RCC 7860 (cell line): ENCODE measurements at regions not wholly inside any gene's neighbourhood (a gene's known extent, or its start where the extent isn't known, plus 50 kb on each side); places are given as distances from the start of the nearest gene placed in this dataset.
A peak's percentile ranks its signal among the peaks of the same experiment; 100 is the strongest.
"Not testable (repeated sequence)": the region's sequence is repeated elsewhere in the genome, so short reads cannot be mapped to it uniquely, and the experiment has no call there.

Experiments
- DNase-seq: peaks from one replicate; pipeline ENCODE4 v3.0.0-alpha.2; 2015; ENCODE audit warnings: low spot score
- FAIRE-seq: peaks from 2 replicates; lab custom pipeline; 2012; peaks lifted over from hg19 to GRCh38; lab: Jason Lieb, UNC

- FAIRE-seq, DNase-seq: not testable (repeated sequence)
Observed at GRCh38 chr13:24992946-24993345, 103.0 kb upstream of the PABPC3 start.

- FAIRE-seq (peak; percentile 30), DNase-seq (peak; percentile 49)
Observed at GRCh38 chr13:24995225-24995804, 100.6 kb upstream of the PABPC3 start.

- FAIRE-seq (peak; percentile 15), DNase-seq (no peak)
Observed at GRCh38 chr13:24997367-24997967, 98.5 kb upstream of the PABPC3 start.

DNA sequence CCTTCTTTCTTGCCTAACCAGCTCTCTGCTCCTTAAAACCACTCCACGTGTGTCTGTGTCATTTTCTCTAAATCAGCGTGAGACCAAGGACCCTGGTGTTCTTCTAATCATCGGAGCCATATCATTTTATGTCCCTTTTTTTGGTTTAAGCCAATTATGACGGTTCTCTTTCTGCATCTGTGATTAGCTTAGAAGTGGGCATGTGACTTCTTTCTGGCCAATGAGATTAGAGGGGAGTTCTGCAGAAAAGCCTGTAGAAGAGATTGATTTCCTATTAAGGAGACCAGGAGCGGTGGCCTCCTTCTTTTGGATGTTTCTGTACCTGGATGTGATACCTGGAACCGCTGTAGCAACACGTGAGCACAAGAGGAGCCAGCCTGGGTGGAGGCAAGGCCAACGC, 97.5 kb upstream of the PABPC3 start:
- DNase-seq (no peak), FAIRE-seq (no peak)

- no peak for FAIRE-seq
- DNase-seq = no peak
Observed at GRCh38 chr13:25001476-25002206, 94.3 kb upstream of the PABPC3 start.

DNA sequence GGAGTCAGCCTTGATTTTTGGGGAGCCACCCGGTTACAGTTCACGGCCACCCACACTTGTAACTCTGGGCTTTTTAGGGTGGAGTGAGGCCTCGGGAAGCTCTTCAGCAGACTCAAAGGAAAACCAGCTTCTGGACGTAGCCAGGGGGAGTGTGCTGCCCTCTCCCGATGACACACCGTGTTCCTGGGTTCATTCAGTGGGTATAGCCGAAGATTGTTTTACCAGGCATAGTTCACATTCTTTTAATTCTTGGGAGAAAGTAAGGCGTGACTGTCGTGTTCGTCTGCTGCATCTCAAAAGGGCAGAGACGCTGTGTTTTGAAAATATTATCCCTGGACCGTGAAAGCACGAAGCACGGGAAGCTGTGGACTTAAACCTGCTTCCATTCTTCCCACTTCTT, 93.6 kb upstream of the PABPC3 start:
- DNase-seq = peak; percentile 84
- FAIRE-seq = peak; percentile 85

DNA sequence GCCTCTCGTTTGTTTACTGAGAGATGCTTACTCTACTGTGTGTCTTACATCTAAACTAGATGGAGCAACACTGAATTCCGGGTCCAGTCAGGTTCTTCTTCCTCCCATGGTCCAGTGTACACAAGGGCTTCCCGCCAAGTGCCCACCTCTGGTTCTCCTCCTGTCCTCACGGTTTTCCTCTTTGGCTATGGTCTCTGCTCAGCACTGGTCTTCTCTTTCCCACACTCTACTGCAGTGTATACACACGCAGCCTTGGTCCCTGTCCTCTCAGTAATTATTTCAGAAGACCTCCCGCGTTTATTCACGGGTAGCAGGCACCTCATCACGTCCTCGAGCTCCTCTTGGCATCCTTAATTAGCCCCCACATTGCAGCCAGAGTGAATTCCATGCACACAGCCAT, 91.4 kb upstream of the PABPC3 start:
- DNase-seq, FAIRE-seq: not testable (repeated sequence)

DNA sequence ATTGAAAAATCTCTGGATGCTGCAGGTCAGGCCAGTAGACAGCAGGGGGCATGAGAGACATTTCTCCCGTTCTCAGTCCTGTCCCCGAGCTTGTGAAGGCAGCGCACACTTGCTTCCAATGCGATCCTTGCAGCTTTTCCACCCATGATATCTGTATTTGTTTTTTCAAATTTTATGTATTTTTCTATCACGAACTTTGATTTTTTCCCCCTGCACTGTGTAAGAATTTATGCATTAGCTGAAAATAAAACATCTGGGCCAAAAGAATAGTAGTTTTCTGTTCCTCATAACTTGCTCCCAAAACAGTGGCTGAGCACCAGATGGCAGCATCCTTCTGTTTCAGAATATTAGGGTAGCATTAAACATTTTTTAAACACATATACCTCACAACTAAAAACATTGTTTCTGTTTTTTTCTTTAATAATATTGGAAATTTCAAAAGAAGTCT, 90.9 kb upstream of the PABPC3 start:
- DNase-seq = not testable (repeated sequence)
- FAIRE-seq = peak; percentile 63

- FAIRE-seq, DNase-seq: not testable (repeated sequence)
Observed at GRCh38 chr13:25007389-25007788, 88.5 kb upstream of the PABPC3 start.

DNA sequence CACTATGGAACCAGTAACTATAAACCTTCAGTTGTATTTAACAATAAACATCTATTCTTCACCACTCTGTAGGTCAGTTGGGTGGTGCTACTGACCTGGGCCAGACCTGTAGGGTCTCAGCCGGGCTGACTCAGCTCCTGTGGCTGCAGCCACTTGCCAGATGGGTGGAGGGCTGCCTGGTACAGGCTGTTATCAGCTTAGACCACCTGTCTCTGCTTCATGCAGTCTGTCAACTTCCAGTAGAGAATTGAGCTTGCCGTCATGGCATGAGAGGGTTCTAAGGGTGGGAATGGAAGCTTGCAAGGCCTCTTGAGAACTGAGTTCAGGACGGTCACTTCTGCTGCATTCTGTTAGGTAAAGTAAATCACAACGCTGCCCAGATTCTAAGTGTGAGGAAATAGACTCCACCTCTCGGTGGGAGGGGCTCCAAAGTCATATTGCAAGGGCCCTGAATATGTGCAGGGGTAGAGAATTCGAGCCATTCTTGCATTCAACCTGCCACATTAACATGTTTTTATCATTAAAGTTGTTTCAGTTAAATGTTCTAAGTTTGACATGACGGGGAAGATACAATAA, 81.5 kb upstream of the PABPC3 start:
- DNase-seq, FAIRE-seq: not testable (repeated sequence)

GRCh38 chr13:25017176-25017575, 78.8 kb upstream of the PABPC3 start:
- not testable (repeated sequence) for DNase-seq, FAIRE-seq

DNA sequence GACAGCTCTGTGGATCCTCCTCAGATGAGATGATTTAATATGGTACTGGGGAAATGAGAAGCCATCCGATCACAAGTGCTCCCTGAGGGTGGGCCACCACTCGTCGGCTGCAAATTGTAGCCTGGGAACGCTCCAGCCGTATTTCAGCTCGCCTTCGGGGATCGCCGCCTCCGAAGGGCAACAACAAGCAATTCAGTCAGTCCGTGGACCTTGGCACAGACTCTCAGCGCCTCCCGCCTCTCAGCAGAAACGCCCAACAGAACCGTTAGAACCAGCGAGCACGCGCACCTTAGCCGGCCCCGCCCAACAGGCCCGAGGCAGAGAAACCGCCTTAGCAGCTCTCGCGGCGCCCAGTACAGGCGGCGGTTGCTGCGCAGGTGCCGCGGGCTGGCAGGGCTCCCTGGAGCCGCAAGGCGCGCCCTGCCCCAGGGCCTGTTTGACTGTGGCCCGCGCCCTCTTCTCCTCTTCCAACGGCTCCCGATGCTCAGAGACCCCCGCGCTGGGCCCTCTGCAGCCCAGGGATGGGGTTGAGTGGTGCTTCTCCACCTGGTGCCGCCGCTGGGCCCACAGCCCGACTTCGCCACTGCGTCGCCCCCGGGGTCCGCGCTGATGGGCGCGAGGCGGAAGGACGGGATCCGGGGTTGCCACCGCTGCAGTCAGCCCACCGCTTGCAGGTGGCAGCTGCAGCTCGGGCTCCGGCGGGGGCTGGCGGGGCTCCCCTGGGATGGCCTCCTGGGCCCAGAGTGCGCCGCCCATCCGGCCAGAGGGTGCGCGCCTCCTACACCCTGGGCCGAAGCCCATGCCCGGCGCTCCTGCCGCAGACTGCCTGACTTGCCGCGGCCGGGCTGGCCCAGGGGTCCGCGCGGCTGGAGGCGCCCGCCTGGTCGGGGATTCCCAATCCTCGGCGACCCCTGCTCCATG, 77.9 kb upstream of the PABPC3 start:
- not testable (repeated sequence) for FAIRE-seq, DNase-seq

- FAIRE-seq = no peak
Observed at GRCh38 chr13:25018729-25019115, 77.2 kb upstream of the PABPC3 start.

GRCh38 chr13:25019741-25020140, 76.2 kb upstream of the PABPC3 start:
- not testable (repeated sequence) for FAIRE-seq, DNase-seq

More at GRCh38 chr13:25018729-25019115, 77.2 kb upstream of the PABPC3 start:
- no peak for DNase-seq

DNA sequence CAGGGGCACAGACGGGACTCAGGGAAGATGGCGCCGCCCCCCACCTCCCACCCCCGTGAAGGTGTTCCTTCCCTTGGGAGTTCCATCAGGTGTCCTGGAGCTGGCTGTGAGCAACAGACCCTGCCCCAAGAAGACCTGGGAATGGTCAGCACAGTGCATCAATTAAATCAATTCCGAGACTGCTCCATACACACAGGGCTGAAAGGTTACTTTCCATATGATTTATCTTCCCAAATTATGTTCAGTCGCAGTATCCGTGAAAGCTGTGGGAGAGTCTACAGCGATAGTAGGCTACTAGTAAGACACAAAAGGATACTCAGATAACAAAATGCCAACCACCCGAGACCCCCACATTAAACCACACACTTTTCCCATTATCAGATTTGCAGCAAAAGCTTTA, 71.8 kb upstream of the PABPC3 start:
- no peak for DNase-seq
- no peak for FAIRE-seq

GRCh38 chr13:25032160-25032559, 63.8 kb upstream of the PABPC3 start:
- FAIRE-seq = no peak

GRCh38 chr13:25034173-25034572, 61.8 kb upstream of the PABPC3 start:
- DNase-seq = no peak
- FAIRE-seq = no peak

More at GRCh38 chr13:25032160-25032559, 63.8 kb upstream of the PABPC3 start:
- no peak for DNase-seq

- DNase-seq (peak; percentile 26), FAIRE-seq (no peak)
Observed at GRCh38 chr13:25037057-25037813, 58.7 kb upstream of the PABPC3 start.

GRCh38 chr13:25042151-25042865, 53.6 kb upstream of the PABPC3 start:
- DNase-seq = no peak
- no peak for FAIRE-seq
